Tibial artery (tissue), 4 donors: ENCODE measurements at regions not wholly inside any gene's neighbourhood (a gene's known extent, or its start where the extent isn't known, plus 50 kb on each side); places are given as distances from the start of the nearest gene placed in this dataset.

Experiments
- DNase-seq, 2 donors: peaks; one replicate each; pipeline ENCODE4 v3.0.0-alpha.2; 2019
- H3K27ac ChIP-seq, 2 donors: fragments of 200-600 bp; sonication (generic) in 1 of 2; 1 replicate in 1 of 2; 2 replicates in 1 of 2; pipeline ENCODE4 v1.5.1; 2018 to 2019; ENCODE audit warnings: mild to moderate bottlenecking in 1 of 2
- H3K27me3 ChIP-seq, 2 donors: fragments of 200-600 bp; sonication (generic) in 1 of 2; one replicate each; pipeline versions ENCODE4 v1.5.1 to v1.6.0; 2016 to 2019
- H3K36me3 ChIP-seq, 3 donors: fragments of 200-600 bp; sonication (generic) in 2 of 3; one replicate each; pipeline ENCODE4 v1.5.1; 2016 to 2019; ENCODE audit warnings: mild to moderate bottlenecking in 2 of 3
- H3K4me1 ChIP-seq, 4 donors: fragments of 200-600 bp; sonication (generic) in 2 of 4; 1 replicate in 3 of 4; 2 replicates in 1 of 4; pipeline ENCODE4 v1.5.1; 2016 to 2019
- H3K4me3 ChIP-seq, 2 donors: fragments of 200-600 bp; sonication (generic) in 1 of 2; 1 replicate in 1 of 2; 2 replicates in 1 of 2; pipeline ENCODE4 v1.5.1; 2018 to 2019; ENCODE audit warnings: mild to moderate bottlenecking in 2 of 2
- H3K9me3 ChIP-seq, 3 donors: fragments of 200-600 bp; sonication (generic) in 1 of 3; one replicate each; pipeline ENCODE4 v1.5.1; 2016 to 2019
- intact Hi-C: fragments of 100-400 bp; cut with DNase I; formaldehyde crosslinking; loops from one replicate; pipeline ENCODE4 v1.15.0; 2023; ENCODE audit warnings: low total_unique reads
- TF ChIP-seq, protein P1 (sequence below), 2 experiments: fragments of 200-600 bp in 1 of 2; fragments of 450-650 bp in 1 of 2; IDR thresholded peaks; one replicate each; pipeline ENCODE4 v1.5.1; 2017 to 2019; ENCODE audit warnings: antibody characterized with exemption in 2 of 2, mild to moderate bottlenecking in 1 of 2, moderate library complexity in 1 of 2

DNA sequence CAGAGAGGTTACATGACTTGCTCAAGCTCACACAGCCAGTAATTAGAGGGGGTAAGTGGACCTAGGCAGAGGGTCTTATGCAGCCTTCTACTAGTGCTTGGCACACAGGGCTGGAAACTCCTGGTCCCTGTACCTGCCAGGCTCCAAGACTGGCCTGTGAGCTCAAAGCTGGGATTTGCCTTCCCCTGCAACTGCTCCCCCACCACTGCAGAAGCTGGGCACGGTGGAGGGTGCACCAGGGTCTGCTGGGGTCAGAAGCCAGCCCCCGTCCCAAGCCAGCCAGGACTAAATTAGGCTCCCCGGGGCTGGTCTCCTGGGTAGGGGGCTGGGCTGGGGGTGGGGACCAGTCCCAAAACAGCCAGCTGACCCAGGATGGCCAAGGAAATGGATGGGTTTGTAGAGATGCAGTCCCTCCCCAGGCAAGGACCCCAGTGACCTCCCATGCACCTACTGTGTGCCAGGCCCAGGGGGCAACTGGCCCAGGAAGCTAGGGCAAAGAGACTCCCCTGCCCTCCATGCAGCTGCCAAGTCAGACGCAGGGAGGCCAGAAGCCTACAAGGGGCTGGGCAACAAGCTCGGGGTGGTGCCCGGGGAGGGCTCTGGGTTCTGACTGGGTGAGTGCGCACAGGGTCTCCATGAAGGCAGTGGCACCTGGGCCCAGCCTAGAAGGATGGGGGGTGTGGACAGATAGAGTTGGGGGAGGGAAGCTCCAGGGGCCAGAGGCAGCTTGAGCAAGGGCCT lies 51.8 kb upstream of the LINGO1 start:
- TF ChIP-seq, protein P1, sequence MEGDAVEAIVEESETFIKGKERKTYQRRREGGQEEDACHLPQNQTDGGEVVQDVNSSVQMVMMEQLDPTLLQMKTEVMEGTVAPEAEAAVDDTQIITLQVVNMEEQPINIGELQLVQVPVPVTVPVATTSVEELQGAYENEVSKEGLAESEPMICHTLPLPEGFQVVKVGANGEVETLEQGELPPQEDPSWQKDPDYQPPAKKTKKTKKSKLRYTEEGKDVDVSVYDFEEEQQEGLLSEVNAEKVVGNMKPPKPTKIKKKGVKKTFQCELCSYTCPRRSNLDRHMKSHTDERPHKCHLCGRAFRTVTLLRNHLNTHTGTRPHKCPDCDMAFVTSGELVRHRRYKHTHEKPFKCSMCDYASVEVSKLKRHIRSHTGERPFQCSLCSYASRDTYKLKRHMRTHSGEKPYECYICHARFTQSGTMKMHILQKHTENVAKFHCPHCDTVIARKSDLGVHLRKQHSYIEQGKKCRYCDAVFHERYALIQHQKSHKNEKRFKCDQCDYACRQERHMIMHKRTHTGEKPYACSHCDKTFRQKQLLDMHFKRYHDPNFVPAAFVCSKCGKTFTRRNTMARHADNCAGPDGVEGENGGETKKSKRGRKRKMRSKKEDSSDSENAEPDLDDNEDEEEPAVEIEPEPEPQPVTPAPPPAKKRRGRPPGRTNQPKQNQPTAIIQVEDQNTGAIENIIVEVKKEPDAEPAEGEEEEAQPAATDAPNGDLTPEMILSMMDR (IDR thresholded peaks at IDR 0.05): no peak
- DNase-seq: no peak
- no peaks in the 10 kb centered on the region for H3K36me3 ChIP-seq
- no peak overlapping the region for H3K4me3 ChIP-seq
- intact Hi-C loops: no loop called here
- no peaks in the 10 kb centered on the region for H3K4me1 ChIP-seq
- no peak overlapping the region for H3K27ac ChIP-seq
- peaks cover 0 to 29% of the 10 kb centered on the region in 2 donors for H3K27me3 ChIP-seq
- H3K9me3 ChIP-seq: no peaks in the 10 kb centered on the region

DNA sequence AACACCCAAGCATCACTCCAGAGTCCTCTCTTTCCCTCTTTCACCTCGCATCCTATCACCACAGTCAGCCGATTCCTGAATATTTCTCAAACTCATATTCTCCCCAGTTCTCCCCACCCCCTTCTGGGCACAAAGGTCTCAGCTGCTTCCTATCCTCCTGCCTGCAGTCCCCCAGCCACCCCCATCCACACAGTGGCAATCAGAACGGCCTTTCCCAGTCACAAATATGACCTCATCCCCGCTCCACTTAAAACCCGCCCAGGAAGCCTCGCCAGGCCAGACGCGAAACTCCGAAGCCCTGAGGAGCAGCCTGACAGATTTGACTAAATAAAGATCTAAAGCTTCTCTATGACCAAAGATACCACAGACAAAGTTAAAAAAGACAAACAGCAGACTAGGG lies 49.9 kb upstream of the LINGO1 start:
- TF ChIP-seq, protein P1 (IDR thresholded peaks at IDR 0.05): no peak
- no peak overlapping the region for H3K27ac ChIP-seq
- H3K4me1 ChIP-seq: no peaks in the 10 kb centered on the region
- H3K9me3 ChIP-seq: no peaks in the 10 kb centered on the region
- H3K4me3 ChIP-seq: no peak overlapping the region
- intact Hi-C loops: no loop called here
- H3K27me3 ChIP-seq: peaks cover 0 to 26% of the 10 kb centered on the region in 2 donors
- DNase-seq: no peak
- H3K36me3 ChIP-seq: no peaks in the 10 kb centered on the region
